Lower leg skin (tissue), 3 donors: ENCODE measurements at regions not wholly inside any gene's neighbourhood (a gene's known extent, or its start where the extent isn't known, plus 50 kb on each side); places are given as distances from the start of the nearest gene placed in this dataset.

Source experiments
- POLR2A ChIP-seq, 2 donors: fragments of 450-650 bp; IDR thresholded peaks; one replicate each; pipeline ENCODE4 v1.6.1; 2016 to 2017; ENCODE audit warnings: antibody characterized with exemption in 2 of 2, mild to moderate bottlenecking in 1 of 2, moderate library complexity in 1 of 2
- TF ChIP-seq, protein P1 (sequence below), 3 donors: fragments of 450-650 bp; IDR thresholded peaks; one replicate each; pipeline ENCODE4 v1.5.1; 2016; ENCODE audit warnings: antibody characterized with exemption in 3 of 3, mild to moderate bottlenecking in 3 of 3, moderate library complexity in 2 of 3

DNA sequence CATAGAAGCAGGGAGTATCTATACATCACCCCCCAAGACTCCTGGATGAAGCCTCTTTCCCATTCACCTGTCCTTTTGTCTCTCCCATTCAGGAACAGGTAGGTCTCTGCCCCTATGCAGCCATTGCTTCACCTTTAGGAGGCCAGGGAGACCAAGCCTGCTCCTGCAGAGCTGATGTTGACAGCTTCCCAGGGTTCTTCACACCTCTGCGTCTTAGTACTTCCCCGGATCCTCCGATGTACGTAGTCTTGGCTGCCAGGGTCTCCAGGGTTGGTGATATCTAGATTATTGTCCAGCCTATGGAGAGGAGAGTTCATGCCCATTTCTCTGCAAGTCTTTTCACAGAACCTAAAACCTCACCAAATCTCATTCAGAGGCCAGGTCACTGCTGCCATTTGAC is 365.7 kb upstream of the KLF6 start:
- TF ChIP-seq, protein P1, sequence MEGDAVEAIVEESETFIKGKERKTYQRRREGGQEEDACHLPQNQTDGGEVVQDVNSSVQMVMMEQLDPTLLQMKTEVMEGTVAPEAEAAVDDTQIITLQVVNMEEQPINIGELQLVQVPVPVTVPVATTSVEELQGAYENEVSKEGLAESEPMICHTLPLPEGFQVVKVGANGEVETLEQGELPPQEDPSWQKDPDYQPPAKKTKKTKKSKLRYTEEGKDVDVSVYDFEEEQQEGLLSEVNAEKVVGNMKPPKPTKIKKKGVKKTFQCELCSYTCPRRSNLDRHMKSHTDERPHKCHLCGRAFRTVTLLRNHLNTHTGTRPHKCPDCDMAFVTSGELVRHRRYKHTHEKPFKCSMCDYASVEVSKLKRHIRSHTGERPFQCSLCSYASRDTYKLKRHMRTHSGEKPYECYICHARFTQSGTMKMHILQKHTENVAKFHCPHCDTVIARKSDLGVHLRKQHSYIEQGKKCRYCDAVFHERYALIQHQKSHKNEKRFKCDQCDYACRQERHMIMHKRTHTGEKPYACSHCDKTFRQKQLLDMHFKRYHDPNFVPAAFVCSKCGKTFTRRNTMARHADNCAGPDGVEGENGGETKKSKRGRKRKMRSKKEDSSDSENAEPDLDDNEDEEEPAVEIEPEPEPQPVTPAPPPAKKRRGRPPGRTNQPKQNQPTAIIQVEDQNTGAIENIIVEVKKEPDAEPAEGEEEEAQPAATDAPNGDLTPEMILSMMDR (IDR thresholded peaks at IDR 0.05): no peak
- no peak for TF ChIP-seq POLR2A (IDR thresholded peaks at IDR 0.05)
